Suprapubic skin (tissue), 4 donors: ENCODE measurements at regions not wholly inside any gene's neighbourhood (a gene's known extent, or its start where the extent isn't known, plus 50 kb on each side); places are given as distances from the start of the nearest gene placed in this dataset.

ENCODE experiments used
- CTCF ChIP-seq, 2 donors: fragments of 200-600 bp in 1 of 2; fragments of 450-650 bp in 1 of 2; sonication (generic) in 1 of 2; IDR thresholded peaks; one replicate each; pipeline ENCODE4 v1.5.1; 2016 to 2019; ENCODE audit warnings: antibody characterized with exemption in 2 of 2, mild to moderate bottlenecking in 1 of 2, moderate library complexity in 1 of 2
- EP300 ChIP-seq: sonication (generic); formaldehyde crosslinking; IDR thresholded peaks from one replicate; pipeline ENCODE4 v1.6.1; 2017; ENCODE audit warnings: antibody characterized with exemption
- POLR2A ChIP-seq, 2 donors: fragments of 450-650 bp; IDR thresholded peaks; one replicate each; pipeline ENCODE4 v1.6.1; 2017; ENCODE audit warnings: antibody characterized with exemption in 2 of 2, mild to moderate bottlenecking in 2 of 2, moderate library complexity in 2 of 2
- POLR2AphosphoS5 ChIP-seq, 3 donors: sonication (generic); formaldehyde crosslinking; IDR thresholded peaks; one replicate each; pipeline ENCODE4 v1.6.1; 2017; ENCODE audit warnings: antibody characterized with exemption in 3 of 3

DNA sequence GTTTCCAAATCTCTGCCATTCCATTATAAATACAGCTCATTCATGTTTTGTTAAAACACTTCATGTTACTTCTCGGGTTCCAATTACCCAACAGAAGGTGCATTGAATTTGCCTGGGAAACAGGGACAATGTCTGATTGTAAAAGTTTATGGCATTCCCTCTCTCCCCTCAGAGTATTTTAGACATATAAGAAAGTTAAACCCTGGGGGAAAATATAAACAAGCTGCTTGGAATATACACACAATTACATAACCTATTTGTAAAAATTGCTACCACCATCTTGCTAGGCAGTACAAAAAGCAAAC, 60.0 kb downstream of the BTG1 start:
- TF ChIP-seq CTCF (IDR thresholded peaks at IDR 0.05), result no peak
- no peak for TF ChIP-seq POLR2AphosphoS5 (IDR thresholded peaks at IDR 0.05)
- TF ChIP-seq POLR2A (IDR thresholded peaks at IDR 0.05), result no peak
- no peak for TF ChIP-seq EP300
